GM19351 (cell line): ENCODE measurements at regions not wholly inside any gene's neighbourhood (a gene's known extent, or its start where the extent isn't known, plus 50 kb on each side); places are given as distances from the start of the nearest gene placed in this dataset.
A peak's percentile ranks its signal among the peaks of the same experiment; 100 is the strongest.

Source experiments
- ATAC-seq: cut with Tn5 transposase; IDR thresholded peaks from one replicate; pipeline ENCODE4 v1.9.1; 2021; ENCODE audit warnings: mild to moderate bottlenecking, moderate library complexity; ENCODE audit not compliant: unreplicated experiment

DNA sequence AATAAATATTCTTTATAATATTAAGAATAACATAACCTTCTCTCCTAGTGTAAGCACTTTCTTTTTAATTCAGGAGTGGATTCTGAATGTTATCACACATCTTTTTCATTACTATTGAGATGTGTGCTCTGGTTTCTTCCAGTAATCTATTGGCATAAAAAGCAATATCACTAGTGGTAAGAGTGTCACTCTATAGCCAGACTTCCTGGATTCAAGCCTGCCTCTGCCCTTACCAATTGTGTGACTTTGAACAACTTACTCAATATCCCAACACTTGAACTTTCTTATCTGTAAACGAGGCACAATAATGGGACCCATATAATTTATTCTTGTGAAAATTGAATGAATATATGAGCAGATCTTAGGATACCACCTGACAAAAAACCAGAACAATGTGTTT, 71.0 kb downstream of the SEM1 start:
- ATAC-seq: no peak

DNA sequence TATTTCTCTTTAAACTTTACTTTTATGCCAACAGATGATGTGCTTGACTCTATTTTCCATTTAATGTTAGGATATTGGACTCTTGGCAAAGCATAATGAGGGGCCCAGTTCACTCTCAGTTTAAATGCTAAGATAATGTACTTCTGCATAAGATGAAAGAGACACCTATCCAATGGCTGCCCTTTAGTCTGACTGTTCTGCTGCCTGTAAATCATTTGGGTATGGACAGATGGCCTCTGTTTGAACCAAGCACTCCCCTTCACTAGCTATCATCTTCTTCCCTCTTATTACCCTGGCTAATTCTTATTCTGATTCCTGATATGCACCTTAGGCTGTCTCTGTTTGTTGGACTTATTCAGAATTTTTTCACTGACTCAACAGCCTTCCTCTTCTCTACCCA, 72.1 kb downstream of the SEM1 start:
- ATAC-seq: no peak

DNA sequence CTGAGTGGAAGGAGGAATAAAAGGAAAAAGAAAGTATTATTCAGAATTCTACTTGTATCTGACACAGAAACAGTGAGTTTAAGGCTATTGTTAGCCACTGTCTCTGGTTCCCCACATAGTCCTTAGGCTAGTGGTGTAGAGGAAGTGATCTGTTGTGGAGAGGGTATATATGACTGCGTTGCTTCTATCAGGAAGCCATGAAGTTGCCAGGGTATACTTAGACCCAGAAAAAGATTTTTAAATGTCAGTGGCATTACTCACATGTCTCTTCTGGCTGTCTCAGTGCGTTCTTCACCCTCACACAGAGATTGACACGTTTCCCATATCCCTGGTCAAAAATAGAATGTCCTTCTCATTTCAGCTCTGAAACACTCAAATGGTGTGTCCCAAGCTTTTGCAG, 72.7 kb downstream of the SEM1 start:
- no peak for ATAC-seq

DNA sequence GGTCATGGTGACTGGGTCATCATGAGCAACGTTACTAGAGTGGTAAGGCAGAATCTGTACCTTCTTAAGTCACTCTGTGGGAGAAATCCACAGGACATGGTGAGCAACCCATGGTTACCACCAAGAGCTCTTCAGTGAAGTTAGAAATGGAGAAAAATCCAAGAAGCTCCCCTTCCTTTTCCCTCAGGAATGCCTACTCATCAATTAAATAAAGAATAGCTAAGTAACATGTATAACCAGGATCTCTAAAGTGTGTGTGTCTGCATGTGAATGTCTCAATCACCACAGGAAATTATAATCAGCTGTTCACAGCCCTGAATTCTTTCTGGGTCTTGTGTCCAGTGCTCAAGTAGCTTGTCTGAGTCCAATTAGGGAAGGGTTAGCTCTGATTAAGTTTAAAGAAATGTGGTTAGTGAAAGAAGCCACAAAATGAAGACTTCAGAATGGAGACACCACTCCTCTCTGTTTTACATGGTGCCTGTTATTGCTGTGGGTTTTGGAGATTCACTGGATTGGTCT, 73.2 kb downstream of the SEM1 start:
- ATAC-seq: no peak

DNA sequence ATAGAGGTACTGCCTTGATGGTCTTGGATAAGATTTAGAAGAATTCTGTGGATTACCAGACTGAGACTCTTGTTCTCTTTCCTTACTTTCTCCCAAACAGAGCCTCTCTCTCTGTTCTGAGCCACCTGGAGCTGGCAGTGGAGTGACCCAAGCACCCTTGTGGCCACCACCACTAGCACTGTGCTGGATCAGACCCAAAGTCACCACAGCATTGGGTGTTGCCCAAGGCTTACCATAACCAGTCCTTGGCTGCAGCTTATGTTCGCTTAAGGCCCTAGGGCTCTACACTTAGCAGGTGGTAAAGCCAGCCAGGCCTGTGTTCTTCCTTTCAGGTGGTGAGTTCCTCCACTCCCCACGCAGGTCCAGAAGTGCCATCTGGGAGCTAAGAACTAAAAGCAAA, 79.8 kb downstream of the SEM1 start:
- no peak for ATAC-seq

DNA sequence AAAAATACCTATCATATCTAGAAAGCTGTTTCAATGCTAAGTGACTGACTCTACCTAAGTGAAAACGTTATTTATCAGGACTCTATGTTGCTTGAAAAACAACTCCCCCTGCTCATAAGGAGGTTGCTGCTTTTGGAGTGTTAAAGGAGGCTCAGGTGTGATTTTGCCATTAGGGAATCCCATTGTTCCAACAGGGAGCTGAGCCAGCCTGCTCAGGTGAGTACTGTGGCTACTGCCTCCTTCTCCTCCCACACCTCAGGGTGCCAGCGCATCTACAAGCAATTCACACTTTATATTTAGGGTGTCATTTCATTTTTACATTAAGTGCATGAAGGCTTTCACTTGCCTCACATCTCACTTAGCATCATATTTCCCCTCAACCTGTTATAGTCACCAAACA, 84.7 kb downstream of the SEM1 start:
- no peak for ATAC-seq

DNA sequence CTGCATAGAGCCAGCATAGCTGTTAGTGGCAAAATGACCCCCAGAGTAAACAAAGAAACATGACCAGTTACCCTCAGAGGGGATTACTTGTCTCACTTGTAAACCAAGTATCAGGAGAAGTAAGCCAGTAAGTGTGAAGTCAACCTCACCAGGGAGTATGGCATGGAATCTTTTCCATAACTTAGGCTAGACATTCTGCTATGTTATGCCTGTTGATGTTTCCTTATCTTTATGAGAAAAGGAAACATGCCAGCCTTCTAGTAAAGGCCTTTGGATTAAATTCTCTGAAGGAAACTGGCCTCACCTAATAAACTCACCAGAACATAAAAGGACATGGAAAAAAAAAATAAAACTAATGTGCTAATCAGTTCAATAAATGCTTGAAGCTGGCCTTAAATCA, 87.7 kb downstream of the SEM1 start:
- no peak for ATAC-seq

DNA sequence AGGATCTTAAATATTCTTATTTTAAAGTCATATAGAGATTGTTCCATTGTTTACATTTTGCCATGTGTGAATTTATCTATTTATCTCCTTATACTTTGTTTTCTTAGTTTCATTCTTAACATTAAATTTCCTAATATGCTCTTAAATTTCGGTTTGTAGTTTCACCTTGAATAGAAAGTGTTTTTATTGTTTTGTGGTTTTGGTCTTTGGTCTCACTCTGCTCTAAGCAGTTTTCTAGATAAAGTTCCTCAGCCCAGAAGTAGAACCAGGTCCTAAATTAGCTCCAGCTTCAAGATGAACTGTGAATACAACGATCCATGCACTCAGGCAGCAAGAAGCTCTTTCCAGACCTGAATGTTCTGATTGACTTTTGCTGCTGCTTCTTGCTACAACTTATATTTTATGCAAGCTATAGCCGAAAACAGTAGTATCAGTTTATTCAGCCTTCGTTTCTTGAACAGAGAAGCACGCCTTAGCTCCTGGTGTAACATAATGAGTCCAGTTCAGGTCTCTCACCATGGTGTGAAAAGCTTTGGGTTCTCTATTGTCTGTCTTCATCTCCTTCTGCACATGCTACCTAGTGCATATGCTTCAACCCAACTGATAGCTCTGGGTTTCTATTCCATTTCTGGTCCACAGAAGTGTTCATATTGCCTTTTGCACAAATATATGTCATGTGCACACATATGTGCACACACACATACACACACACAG, 95.3 kb downstream of the SEM1 start:
- peak; percentile 84 for ATAC-seq

DNA sequence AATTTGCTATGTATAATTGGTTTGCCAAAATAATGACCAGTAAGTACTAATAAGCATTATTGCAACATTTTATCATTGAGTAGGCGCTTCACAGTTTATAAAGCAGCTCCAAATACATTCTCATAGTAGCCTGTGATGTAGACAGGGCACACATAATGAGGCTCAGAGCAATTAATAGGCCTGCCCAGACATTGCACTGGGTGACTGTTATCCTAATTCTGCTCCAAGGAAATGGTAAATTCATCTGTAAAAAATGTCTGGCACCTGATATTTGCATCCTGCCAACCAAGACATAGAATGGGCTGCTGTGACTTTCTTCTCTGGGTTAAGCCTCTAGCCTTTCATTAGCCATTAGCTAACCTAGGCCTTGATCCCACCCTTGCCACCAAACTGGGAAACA, 97.6 kb downstream of the SEM1 start:
- ATAC-seq: no peak

DNA sequence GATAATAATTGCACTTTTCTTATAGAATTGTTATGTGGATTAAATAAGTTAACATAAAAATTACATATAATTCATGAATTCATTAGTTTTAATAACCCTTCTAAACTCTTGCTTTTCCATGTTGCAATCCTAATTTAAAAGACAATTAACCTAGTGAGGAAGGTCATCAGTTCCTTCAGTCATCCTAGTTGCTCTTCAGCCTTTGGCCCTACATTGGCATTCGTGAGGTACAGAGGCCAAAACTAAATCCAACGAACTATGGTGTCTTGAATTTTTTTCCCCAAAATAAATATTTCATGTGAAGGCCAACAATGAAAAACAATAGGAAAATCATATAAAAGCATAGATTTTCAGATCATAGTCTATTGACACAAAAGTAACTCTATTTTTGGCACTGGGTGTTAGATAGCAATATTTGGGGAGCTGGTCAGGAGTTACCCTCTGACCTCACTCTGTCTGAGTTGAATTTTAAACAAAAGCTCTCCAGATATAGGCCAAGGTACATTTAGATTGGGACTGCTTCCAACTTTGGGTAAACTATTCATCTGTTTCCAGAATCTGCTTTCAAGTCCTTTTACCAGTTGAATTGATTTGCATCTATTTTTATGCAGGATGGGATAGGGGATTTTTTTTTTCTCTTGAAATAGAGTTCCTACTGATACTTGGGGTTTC, 104.5 kb downstream of the SEM1 start:
- no peak for ATAC-seq

DNA sequence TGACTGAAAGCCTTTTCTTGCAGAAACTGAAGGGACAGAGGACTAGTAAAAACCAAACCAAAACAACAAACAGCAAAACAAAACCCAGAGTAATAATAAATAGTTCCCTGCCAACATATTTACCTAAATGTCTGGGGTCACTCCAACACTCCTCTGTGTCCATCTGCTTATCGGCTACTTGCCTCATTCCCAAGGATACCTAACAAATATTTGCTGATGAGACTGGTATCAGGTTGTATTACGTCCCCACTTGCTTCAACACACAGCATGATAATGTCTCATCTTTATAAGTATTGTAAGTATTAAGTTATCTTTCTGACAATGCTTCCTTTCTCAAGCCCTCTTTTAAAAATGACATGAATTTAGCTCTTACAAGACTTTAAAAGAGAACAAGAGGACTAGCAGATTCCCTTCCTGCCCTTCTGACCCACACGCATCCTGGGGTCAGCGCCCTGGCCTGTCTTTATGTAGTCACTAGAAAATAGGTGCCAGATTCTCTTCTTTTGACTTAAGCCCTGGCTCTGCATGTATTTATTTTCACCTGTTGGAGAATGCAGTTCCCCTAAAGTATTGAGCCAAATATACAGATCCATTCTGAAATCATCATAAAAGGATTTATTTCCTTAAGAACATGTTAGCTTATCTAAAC, 110.2 kb downstream of the SEM1 start:
- no peak for ATAC-seq

DNA sequence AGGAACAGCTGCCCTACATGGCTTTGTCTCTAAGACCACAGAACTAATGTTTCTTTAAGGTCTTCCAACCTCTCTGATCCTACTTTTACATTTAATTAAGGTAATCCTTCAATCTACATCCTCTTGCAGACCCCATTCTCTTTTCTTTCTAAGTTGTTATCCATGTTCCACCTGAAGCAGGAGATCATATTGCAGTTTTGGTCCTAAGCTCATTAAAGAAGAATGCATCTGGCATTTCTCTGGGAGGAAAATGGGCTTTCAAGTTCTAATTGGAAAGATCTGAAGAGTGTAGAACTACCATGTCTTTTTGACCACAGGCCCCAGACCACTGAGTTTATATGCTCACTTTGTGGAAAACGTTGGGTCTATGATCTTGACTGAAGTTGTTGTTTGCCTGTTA, 111.2 kb downstream of the SEM1 start:
- no peak for ATAC-seq

DNA sequence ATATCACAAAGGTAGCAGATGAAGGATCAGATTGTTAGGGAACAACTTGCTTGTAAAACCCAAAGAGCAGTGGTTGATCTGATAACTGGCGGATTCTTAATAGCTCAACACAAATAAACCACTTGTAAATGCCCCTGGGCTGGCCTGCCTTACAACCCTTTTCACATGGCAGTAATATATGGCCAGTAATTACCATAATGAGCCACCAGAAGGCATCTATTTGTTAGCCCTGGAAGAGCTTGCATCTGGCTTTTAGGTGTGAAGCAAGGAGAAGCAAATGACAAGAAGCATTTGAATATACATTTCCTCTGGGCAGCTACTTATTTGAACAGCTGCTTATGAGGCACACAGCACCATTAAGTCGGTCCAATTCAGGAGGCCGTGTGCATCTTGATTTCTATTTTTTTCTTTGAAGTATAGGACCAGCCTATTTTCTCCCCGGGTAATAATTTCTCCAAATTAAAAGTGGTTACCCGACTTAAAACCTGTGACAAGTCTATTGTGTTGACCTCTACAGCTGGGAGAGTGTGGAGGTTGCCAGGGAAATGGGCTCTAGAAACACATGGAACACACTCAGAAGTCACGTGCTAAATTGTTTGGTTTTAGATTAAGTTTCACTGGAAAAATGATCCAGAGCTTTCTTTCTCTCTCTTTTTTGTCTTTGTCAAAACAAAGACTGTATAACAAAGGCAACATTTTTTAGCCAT, 113.4 kb downstream of the SEM1 start:
- peak; percentile 56 for ATAC-seq

DNA sequence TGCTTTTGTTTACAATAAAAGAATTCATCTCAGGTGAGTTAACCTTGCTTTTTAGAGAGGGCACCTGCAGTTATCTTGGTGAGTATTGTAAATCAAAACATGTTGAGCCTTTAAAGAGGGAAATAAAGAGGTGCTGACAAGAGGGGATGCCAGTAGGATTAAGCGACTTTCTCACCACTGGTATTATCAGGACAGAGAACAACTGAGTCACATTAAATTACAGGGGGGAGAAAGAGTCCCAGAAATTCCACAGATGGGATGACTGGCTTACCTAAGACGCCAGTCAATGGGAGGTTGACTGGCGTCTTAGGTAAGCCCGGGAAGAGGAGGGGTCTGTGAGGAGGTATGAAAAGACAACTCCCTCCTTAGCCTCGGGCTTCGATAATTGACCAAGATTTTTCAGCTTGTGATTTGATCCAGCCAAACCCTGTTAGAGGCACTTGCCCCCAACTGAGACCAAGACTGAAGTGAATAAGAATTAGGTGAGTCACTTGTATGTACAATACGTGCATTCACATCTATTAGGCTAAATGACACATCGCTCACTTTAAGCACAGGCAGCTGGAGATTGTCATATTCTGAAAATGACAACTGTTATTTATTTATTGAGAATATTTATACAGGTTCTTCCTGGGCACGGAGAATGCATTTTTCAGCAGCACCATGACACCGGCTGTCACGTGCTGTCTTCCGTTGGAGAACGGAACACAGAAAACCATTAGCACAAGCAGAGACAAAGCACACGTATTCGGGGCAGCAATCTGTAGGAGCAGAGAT, 117.6 kb downstream of the SEM1 start:
- ATAC-seq: no peak

DNA sequence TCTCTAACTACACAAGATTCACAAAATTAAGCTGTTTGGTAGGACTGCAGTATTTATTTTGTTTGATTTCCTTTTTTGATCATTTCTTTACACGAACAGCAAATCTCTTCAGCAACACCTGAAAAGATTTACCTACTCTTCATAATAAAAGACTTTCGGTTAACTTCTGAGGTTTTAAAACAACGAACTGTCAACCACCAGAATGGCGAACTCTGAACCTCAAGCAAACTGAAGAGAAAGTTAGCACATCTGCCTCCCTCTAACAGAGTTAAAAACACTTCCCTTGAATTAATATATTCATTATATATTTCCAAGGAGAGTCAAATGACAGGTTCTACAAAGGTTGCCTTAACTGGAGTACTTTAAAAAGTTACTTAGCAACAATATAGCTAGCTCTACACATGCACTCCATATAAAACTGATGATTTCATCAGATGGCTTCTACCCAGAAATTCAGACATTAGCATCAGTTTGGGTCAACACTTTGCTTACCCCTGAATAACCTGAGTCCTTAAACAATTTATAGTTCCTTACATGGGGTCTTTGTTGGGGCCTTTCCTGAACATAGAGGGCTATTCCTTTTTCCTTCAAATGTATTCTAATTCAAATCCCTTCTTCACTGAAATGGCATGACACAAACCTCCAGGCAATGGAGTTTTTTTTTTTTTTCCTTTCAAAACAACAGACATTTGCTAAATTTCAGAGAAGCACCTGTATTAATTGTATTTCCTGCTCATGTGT, 118.3 kb downstream of the SEM1 start:
- ATAC-seq: no peak

DNA sequence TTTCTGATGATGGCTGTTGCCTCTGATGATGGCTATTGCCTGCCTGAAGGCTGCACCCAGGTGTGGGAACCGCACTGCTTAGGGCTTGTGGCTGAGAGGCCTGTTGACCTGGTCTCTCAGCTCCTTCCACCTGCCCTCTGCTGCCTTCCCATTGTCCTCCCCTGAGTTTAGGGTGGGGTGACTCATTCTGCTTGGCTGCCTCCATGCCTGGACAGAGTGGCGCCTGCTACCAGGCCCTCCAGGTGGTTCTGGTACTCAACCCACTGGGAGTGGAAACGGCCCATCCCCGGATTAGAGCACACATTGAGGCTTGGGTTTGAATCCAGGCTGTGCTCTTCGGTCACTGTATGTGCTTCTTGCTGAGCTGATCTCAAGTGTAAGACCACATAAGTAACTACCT, 120.6 kb downstream of the SEM1 start:
- ATAC-seq: no peak

DNA sequence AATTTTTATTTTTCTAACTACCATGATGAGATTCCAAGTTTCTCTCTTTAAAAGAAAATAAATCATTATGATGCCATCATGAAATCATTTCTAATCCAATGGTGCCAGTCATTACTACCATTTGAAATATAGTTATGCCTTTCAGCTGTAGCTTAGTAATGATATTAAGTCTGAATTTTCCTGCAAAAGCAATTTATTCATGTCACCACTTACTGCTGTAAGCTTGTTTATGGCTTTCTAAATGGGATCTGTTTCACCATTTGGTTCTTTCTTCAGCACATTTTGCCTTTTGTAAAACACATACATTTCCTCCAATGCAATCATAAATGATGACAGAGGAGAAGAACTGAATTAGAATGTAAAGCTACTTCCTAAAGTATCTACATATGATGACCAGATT, 130.5 kb downstream of the SEM1 start:
- ATAC-seq: no peak

DNA sequence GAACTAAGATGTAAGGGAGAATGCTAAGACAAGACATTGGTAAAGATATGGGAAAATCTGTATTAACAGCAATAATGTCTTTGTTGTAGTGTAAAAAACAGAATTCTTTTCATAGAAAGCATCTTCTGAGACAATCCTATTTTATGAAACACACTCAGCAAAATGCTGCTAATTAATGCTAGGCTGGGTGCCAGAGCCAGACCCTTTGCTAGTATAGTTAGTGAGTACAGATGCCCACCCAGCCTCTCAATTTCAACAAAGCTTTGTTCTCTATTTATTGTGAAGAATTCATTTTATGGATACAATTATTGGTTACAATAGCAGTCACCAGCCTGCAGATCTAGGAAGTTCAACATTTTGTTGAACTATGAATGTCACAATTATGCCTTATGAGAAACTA, 131.0 kb downstream of the SEM1 start:
- no peak for ATAC-seq

DNA sequence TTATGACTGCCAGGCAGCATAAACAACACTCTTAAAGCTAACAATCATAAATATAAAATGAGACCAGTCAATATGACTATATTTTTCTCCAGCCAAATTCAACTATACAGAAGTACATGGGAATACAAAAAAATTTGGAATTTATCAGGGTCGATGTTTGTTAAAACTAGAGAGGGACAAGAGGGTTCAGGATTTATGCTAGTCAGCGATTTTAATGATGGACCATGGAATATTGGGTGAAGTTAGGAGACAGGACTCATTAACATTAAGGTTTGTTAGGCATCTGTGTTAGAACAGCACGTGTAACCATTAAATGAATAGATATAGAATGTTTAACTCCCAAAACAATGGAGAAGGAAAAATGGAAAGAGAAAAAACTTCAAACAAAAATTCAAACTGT, 146.2 kb downstream of the SEM1 start:
- no peak for ATAC-seq

DNA sequence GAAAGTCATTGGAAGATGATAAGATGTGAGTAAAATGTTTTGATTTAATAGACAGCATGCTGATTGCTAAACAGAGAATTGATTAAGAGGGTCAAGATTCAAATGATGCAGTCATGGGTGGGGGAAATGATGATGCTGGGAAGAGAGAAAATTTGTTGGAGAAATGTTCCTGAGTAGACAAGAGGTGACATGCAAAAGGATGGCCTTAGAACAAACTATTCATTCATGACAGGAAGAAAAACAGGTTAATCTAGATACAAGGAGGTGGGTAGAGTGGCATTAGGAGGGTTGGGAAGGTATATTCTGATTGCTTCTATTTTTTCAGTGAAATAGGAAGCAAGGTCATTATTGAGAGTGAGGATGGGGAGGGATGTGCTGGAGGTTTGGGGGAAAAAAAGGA, 146.7 kb downstream of the SEM1 start:
- no peak for ATAC-seq
